ENCODE measurements at regions not wholly inside any gene's neighbourhood (a gene's known extent, or its start where the extent isn't known, plus 50 kb on each side); places are given as distances from the start of the nearest gene placed in this dataset.

- DNase-seq (ENCODE audit: low read depth): no peak
These were observed 814.8 kb downstream of the MAFB start for GRCh38 chr20:39874049-39874893.

GRCh38 chr20:39873286-39873685 lies 815.8 kb downstream of the MAFB start:
- DNase-seq (ENCODE audit: low read depth): no peak

GRCh38 chr20:39871013-39871412 lies 818.0 kb downstream of the MAFB start:
- no peak for DNase-seq (ENCODE audit: low read depth)

- DNase-seq (ENCODE audit: low read depth): no peak
These were observed 823.6 kb downstream of the MAFB start for GRCh38 chr20:39865446-39865845.

- DNase-seq (ENCODE audit: low read depth): no peak
These were observed 826.6 kb downstream of the MAFB start for GRCh38 chr20:39862470-39862891.

GRCh38 chr20:39861381-39861780 lies 827.7 kb downstream of the MAFB start:
- DNase-seq (ENCODE audit: low read depth): no peak

GRCh38 chr20:39857835-39858234 lies 831.2 kb downstream of the MAFB start:
- no peak for DNase-seq (ENCODE audit: low read depth)

GRCh38 chr20:39857187-39857586 lies 831.8 kb downstream of the MAFB start:
- no peak for DNase-seq (ENCODE audit: low read depth)

- no peak for DNase-seq (ENCODE audit: low read depth)
These were observed 833.2 kb downstream of the MAFB start for GRCh38 chr20:39855799-39856198.

- no peak for DNase-seq (ENCODE audit: low read depth)
These were observed 834.0 kb downstream of the MAFB start for GRCh38 chr20:39855056-39855455.

GRCh38 chr20:39853636-39854035 lies 835.4 kb downstream of the MAFB start:
- DNase-seq (ENCODE audit: low read depth): no peak

- no peak for DNase-seq (ENCODE audit: low read depth)
These were observed 836.0 kb downstream of the MAFB start for GRCh38 chr20:39853050-39853449.

- no peak for DNase-seq (ENCODE audit: low read depth)
These were observed 837.6 kb downstream of the MAFB start for GRCh38 chr20:39851459-39851858.

- DNase-seq (ENCODE audit: low read depth): no peak
These were observed 838.2 kb downstream of the MAFB start for GRCh38 chr20:39850821-39851330.

- DNase-seq (ENCODE audit: low read depth): no peak
These were observed 838.8 kb downstream of the MAFB start for GRCh38 chr20:39850246-39850645.

GRCh38 chr20:39849664-39850063 lies 839.4 kb downstream of the MAFB start:
- DNase-seq (ENCODE audit: low read depth): no peak

GRCh38 chr20:39849171-39849570 lies 839.9 kb downstream of the MAFB start:
- no peak for DNase-seq (ENCODE audit: low read depth)

- no peak for DNase-seq (ENCODE audit: low read depth)
These were observed 849.5 kb downstream of the MAFB start for GRCh38 chr20:39839399-39840119.

- DNase-seq (ENCODE audit: low read depth): no peak
These were observed 851.5 kb downstream of the MAFB start for GRCh38 chr20:39837561-39837960.

- no peak for DNase-seq (ENCODE audit: low read depth)
These were observed 853.8 kb downstream of the MAFB start for GRCh38 chr20:39835130-39835842.

- DNase-seq (ENCODE audit: low read depth): no peak
These were observed 858.1 kb downstream of the MAFB start for GRCh38 chr20:39830903-39831302.

- no peak for DNase-seq (ENCODE audit: low read depth)
These were observed 859.4 kb downstream of the MAFB start for GRCh38 chr20:39829661-39830060.

GRCh38 chr20:39829256-39829655 lies 859.8 kb downstream of the MAFB start:
- no peak for DNase-seq (ENCODE audit: low read depth)

All from activated T-helper 1 cell treated with Interleukin-2 at 50 U/mL for 16 hours (primary cell).